ENCODE measurements at regions not wholly inside any gene's neighbourhood (a gene's known extent, or its start where the extent isn't known, plus 50 kb on each side); places are given as distances from the start of the nearest gene placed in this dataset.

- no peaks in the 10 kb centered on the region for H3K4me1 ChIP-seq (ENCODE audit: insufficient read depth, low read length)
- H3K9me3 ChIP-seq (ENCODE audit: insufficient read depth, low read length, severe bottlenecking), result peaks cover 11% of the 10 kb centered on the region
- H3K4me3 ChIP-seq (ENCODE audit: low read depth in 1 of 2, low read length in 2 of 2), result no peak overlapping the region
- no peaks in the 10 kb centered on the region for H4K20me1 ChIP-seq (ENCODE audit: insufficient read depth, low read length)
- no peak overlapping the region for H3K27ac ChIP-seq (ENCODE audit: low read length)
- H3K27me3 ChIP-seq (ENCODE audit: insufficient read depth, low read length, poor library complexity), result no peaks in the 10 kb centered on the region
- no peak overlapping the region for H2AFZ ChIP-seq (ENCODE audit: low read depth, low read length)
- no peak overlapping the region for H3K4me2 ChIP-seq (ENCODE audit: insufficient read depth, low read length)
- H3K79me2 ChIP-seq (ENCODE audit: insufficient read depth, low read length), result no peaks in the 10 kb centered on the region
- ATAC-seq (ENCODE audit: insufficient read depth, low read depth) (no peak), DNase-seq (no peak)
- TF ChIP-seq CTCF (IDR thresholded peaks at IDR 0.05; ENCODE audit: borderline replicate concordance, extremely low read depth, low read length, poor library complexity, severe bottlenecking) (no peak), EZH2 (IDR thresholded peaks at IDR 0.05; ENCODE audit: borderline replicate concordance, low read depth, low read length, severe bottlenecking) (no peak)
- H3K36me3 ChIP-seq (ENCODE audit: insufficient read depth, low read length), result no peaks in the 10 kb centered on the region
- no peak overlapping the region for H3K9ac ChIP-seq (ENCODE audit: low read depth, low read length)
Observed at GRCh38 chr15:69692342-69692741, 239.7 kb downstream of the RPLP1 start.

GRCh38 chr15:69693059-69693458, 240.4 kb downstream of the RPLP1 start:
- no peaks in the 10 kb centered on the region for H3K27me3 ChIP-seq (ENCODE audit: insufficient read depth, low read length, poor library complexity)
- H3K4me3 ChIP-seq (ENCODE audit: low read depth in 1 of 2, low read length in 2 of 2), result no peak overlapping the region
- H3K4me1 ChIP-seq (ENCODE audit: insufficient read depth, low read length), result no peaks in the 10 kb centered on the region
- DNase-seq, result no peak
- peaks cover 11% of the 10 kb centered on the region for H3K9me3 ChIP-seq (ENCODE audit: insufficient read depth, low read length, severe bottlenecking)
- H4K20me1 ChIP-seq (ENCODE audit: insufficient read depth, low read length), result no peaks in the 10 kb centered on the region
- ATAC-seq (ENCODE audit: insufficient read depth, low read depth), result no peak
- no peak overlapping the region for H3K9ac ChIP-seq (ENCODE audit: low read depth, low read length)
- no peaks in the 10 kb centered on the region for H3K79me2 ChIP-seq (ENCODE audit: insufficient read depth, low read length)
- H3K4me2 ChIP-seq (ENCODE audit: insufficient read depth, low read length), result no peak overlapping the region
- H3K36me3 ChIP-seq (ENCODE audit: insufficient read depth, low read length), result no peaks in the 10 kb centered on the region
- no peak overlapping the region for H2AFZ ChIP-seq (ENCODE audit: low read depth, low read length)
- TF ChIP-seq CTCF (IDR thresholded peaks at IDR 0.05; ENCODE audit: borderline replicate concordance, extremely low read depth, low read length, poor library complexity, severe bottlenecking) (no peak), EZH2 (IDR thresholded peaks at IDR 0.05; ENCODE audit: borderline replicate concordance, low read depth, low read length, severe bottlenecking) (no peak)
- no peak overlapping the region for H3K27ac ChIP-seq (ENCODE audit: low read length)

GRCh38 chr15:69696946-69697345, 244.3 kb downstream of the RPLP1 start:
- H3K27ac ChIP-seq (ENCODE audit: low read length), result no peak overlapping the region
- H2AFZ ChIP-seq (ENCODE audit: low read depth, low read length), result no peak overlapping the region
- ATAC-seq (ENCODE audit: insufficient read depth, low read depth), result no peak
- no peak for TF ChIP-seq CTCF (IDR thresholded peaks at IDR 0.05; ENCODE audit: borderline replicate concordance, extremely low read depth, low read length, poor library complexity, severe bottlenecking)
- no peak for TF ChIP-seq EZH2 (IDR thresholded peaks at IDR 0.05; ENCODE audit: borderline replicate concordance, low read depth, low read length, severe bottlenecking)
- H3K4me1 ChIP-seq (ENCODE audit: insufficient read depth, low read length), result no peaks in the 10 kb centered on the region
- no peak for DNase-seq
- no peaks in the 10 kb centered on the region for H3K36me3 ChIP-seq (ENCODE audit: insufficient read depth, low read length)
- no peaks in the 10 kb centered on the region for H3K27me3 ChIP-seq (ENCODE audit: insufficient read depth, low read length, poor library complexity)
- H3K4me3 ChIP-seq (ENCODE audit: low read depth in 1 of 2, low read length in 2 of 2), result no peak overlapping the region
- no peak overlapping the region for H3K4me2 ChIP-seq (ENCODE audit: insufficient read depth, low read length)
- no peaks in the 10 kb centered on the region for H4K20me1 ChIP-seq (ENCODE audit: insufficient read depth, low read length)
- H3K9me3 ChIP-seq (ENCODE audit: insufficient read depth, low read length, severe bottlenecking), result no peaks in the 10 kb centered on the region
- H3K79me2 ChIP-seq (ENCODE audit: insufficient read depth, low read length), result no peaks in the 10 kb centered on the region
- no peak overlapping the region for H3K9ac ChIP-seq (ENCODE audit: low read depth, low read length)

GRCh38 chr15:69697916-69698315, 245.3 kb downstream of the RPLP1 start:
- Histone ChIP-seq H2AFZ (ENCODE audit: low read depth, low read length) (no peak overlapping the region), H3K9me3 (ENCODE audit: insufficient read depth, low read length, severe bottlenecking) (no peaks in the 10 kb centered on the region), H3K36me3 (ENCODE audit: insufficient read depth, low read length) (no peaks in the 10 kb centered on the region), H3K79me2 (ENCODE audit: insufficient read depth, low read length) (no peaks in the 10 kb centered on the region), H4K20me1 (ENCODE audit: insufficient read depth, low read length) (no peaks in the 10 kb centered on the region), H3K4me2 (ENCODE audit: insufficient read depth, low read length) (no peak overlapping the region), H3K27ac (ENCODE audit: low read length) (no peak overlapping the region), H3K27me3 (ENCODE audit: insufficient read depth, low read length, poor library complexity) (no peaks in the 10 kb centered on the region), H3K4me1 (ENCODE audit: insufficient read depth, low read length) (no peaks in the 10 kb centered on the region), H3K4me3 (ENCODE audit: low read depth in 1 of 2, low read length in 2 of 2) (no peak overlapping the region), H3K9ac (ENCODE audit: low read depth, low read length) (no peak overlapping the region)
- no peak for ATAC-seq (ENCODE audit: insufficient read depth, low read depth)
- no peak for DNase-seq
- TF ChIP-seq CTCF (IDR thresholded peaks at IDR 0.05; ENCODE audit: borderline replicate concordance, extremely low read depth, low read length, poor library complexity, severe bottlenecking), result no peak
- TF ChIP-seq EZH2 (IDR thresholded peaks at IDR 0.05; ENCODE audit: borderline replicate concordance, low read depth, low read length, severe bottlenecking), result no peak
